GM21447 (cell line): ENCODE measurements at regions not wholly inside any gene's neighbourhood (a gene's known extent, or its start where the extent isn't known, plus 50 kb on each side); places are given as distances from the start of the nearest gene placed in this dataset.
"Not testable (repeated sequence)": the region's sequence is repeated elsewhere in the genome, so short reads cannot be mapped to it uniquely, and the experiment has no call there.

Experiments
- ATAC-seq: cut with Tn5 transposase; IDR thresholded peaks from one replicate; pipeline ENCODE4 v1.9.1; 2021; ENCODE audit not compliant: unreplicated experiment

- no peak for ATAC-seq
Measured at GRCh38 chr7:131865911-131866310, 309.5 kb upstream of the PODXL start.

GRCh38 chr7:131861620-131862346, 305.4 kb upstream of the PODXL start:
- no peak for ATAC-seq

DNA sequence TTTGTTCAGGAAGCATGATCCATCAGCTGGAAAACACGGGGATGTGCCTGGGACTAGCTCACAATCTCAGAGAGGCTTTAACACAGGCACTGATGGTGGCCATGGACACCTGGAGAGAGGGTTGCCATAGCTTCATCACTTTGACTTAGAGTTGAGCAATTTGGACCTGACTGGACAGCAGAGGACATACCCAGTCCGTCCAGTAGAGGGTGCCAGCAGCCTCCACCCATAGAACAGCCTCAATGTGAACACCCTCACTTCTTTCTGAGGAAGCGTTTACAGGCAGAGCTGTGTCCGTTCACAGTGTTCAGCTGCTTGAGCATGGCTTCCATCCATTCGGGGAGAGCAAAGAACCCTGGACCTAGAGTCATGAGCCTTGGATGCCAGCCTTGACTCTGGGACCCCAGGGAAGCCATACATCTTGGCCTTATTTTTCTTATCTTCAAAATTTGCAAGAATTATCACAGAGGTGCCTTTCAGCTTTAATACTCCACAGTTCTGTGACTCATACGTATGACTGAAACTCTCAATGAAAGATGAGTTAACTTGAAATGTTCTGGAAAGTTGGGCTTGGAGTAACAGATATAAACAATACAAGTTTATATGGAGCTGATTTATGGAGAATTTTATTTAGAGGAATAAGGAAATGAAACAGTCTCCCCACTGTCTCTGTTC, 302.9 kb upstream of the PODXL start:
- ATAC-seq = peak; percentile 55

DNA sequence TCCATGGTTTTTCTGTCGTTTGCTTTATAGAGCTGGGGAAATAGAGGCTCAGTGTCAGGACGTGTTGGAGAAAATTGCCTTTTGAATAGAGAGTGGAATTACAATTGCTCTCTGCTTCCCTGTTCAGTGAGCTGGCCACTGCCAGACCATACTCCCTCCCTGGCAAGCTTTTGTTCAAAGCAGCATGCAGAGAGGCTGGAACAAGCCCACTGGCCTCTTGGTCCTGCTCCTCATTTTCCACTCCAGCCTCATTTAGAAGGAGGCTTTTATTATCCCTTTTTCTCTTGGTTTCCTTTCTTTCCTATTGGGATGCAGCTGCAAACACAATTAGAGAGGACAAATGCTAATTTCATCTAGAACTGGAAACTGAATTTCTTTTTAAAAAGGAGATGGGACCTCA, 302.2 kb upstream of the PODXL start:
- ATAC-seq = no peak

GRCh38 chr7:131849472-131849871, 293.0 kb upstream of the PODXL start:
- no peak for ATAC-seq

DNA sequence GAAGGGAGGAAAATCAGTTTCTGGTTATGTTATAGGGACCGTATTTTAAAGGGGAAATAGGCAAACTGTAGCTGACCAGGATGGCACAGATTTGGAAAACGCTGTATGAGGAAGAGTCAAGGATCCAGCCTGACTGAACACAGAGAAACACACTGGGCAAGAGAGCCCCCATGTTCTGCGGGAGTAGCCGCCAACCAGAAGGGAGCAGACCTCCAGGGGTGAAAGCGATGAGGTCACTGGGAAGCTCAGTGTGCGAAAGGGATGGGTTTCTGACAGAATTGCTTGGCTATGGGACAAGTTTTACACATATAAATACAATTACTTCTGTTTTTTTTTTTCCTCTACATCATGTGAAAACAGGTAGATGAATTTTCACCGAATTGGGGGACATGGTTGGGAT, 291.6 kb upstream of the PODXL start:
- no peak for ATAC-seq

DNA sequence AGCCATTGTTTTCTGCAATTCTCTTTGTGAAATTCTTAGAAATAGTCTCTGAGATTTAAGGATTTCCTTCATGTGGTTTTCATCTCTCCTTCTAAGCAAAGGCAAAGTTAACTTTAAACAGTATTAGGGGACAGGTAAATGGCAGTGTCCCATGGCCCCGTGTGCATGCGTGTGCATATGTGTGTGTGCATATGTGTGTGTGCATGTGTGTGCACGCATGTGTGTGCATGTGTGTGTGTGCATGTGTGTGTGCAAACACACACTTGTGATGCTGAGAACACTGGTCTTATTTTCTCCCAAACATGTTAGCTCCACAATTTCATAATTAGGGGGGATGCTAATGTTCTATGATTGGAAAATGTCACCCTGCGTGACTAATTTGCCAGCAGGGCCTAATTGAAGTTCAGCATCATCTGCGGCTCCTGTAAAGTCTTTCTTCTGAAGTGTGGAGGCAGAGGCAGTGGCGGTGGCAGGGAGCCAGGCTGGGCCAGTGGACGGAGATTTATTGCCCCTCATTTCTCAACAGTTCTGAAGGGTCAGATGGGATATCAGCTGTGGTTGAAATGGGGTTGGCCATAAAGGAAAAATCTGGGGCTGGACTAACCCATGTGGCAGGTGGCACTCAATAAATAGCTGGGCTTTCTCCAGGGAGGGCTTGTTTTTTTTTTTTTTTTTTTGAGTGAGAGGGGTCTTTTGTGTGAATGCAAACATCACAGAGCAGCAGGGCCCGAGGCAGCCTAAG, 289.3 kb upstream of the PODXL start:
- ATAC-seq = no peak

DNA sequence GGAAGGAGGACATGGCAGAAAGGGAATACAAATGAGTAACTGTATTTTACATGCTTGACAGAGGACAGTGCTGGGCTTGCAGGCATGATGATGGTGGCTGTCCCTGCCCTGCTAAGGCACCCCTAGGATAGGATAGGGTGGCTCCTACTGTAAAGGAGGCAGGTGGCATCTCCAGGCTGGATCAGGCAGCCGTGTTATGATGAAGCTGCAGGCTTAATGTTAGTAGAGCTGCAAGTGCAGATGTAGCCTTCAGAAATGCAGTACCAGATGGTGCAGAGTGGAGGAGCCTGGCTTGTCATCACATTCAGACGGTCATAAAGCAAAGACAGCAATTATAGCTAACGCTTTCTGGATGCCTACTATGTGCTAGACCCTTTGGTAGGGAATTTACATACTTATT, 287.9 kb upstream of the PODXL start:
- ATAC-seq = no peak

DNA sequence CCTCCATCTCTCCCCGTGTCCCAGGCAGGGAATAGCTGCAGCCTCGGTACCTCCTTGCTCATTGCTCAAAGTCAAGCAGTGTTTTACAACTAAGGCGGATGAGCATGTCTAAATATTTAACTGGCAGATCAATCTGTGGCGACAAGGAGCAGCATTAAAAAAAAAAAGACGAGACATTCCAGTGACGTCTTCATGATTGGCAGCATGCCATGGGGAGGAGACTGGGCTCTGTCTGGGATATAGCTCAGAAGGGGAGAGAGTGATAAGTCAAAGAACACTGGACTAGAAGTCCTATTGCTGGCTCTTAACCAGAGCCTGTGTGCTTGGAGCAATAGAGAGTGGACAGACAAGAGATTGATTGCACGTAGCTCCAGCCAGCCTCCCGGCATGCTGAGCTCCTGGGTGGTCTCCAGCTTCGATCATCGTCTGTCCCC, 287.5 kb upstream of the PODXL start:
- ATAC-seq = no peak

- no peak for ATAC-seq
Measured at GRCh38 chr7:131839967-131840690, 283.7 kb upstream of the PODXL start.

DNA sequence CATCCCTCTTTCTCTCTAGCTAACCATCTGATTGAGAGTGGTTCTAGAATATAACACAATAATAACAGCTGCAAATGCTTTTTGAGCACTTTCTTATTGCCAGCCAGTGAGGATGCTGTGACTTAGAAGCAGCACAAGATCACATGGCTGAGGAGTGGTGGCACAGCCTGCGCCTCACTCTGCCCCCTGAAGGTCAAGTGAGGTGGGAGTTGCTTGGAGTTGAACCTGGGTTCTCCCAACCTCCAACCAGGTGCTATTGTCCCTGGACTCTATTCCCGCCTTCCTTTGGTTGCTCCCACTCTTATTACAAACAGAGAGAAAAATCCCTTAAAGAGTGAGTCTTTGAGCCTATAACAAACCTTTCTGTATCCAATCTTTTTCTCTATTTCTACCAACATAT, 280.3 kb upstream of the PODXL start:
- ATAC-seq = no peak

DNA sequence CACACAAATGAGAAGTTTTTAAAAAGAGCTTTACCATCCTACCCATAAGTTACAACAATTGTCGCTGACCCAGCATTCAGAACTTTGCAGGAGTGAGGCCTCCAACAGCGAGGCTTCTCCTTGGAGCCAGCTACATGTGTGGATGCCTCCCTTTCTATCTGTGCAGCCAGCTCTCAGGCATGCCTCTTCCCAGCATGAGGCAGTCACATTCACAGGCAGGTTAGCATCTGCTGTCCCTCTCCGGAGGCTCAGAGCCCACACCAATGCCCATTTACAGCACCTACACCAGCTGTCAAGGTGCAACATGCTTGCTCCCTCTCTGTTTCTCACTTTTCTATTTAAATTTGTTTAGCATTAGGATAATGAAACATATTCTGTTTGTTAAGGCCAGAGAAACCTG, 278.7 kb upstream of the PODXL start:
- ATAC-seq = no peak

DNA sequence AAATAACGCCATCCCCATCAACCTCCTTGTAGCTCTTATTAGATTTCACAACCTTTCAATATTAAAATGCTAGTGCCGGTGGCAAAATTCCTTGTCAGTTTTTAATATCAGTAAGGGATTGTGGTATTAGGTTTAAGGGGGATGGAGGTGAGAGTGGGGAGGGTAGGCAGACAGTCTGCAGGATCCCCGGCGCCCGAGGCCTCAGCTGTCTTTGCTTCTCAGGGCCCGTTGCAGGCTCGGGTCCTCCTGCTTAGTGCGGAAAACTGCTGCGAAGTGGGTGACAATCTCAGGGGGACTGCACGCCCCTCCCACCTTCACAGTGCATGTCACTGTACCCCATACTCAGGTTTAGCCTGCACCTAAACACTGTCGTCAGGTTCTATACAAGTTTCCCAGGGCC, 274.3 kb upstream of the PODXL start:
- no peak for ATAC-seq

- ATAC-seq = no peak
Measured at GRCh38 chr7:131829947-131830558, 273.6 kb upstream of the PODXL start.

DNA sequence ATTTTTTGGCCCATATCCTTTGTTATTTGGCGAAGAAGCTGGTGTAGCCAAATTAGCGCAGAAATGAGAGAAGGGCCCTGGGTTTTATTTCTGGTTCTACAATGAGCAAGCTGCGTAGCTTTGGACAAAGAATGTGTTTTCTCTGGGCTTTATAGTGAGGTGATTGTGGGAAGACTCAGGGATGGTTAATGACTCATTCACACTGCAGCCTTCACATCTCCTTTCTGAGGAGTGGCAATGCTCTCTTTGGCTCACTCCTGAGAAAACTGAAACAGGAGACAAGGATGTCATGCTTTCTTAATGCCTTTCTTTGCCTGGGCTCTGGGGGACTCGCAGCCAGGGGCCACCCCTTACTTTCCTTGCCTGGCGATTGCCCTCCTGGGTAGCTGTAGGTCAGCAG, 271.0 kb upstream of the PODXL start:
- no peak for ATAC-seq

DNA sequence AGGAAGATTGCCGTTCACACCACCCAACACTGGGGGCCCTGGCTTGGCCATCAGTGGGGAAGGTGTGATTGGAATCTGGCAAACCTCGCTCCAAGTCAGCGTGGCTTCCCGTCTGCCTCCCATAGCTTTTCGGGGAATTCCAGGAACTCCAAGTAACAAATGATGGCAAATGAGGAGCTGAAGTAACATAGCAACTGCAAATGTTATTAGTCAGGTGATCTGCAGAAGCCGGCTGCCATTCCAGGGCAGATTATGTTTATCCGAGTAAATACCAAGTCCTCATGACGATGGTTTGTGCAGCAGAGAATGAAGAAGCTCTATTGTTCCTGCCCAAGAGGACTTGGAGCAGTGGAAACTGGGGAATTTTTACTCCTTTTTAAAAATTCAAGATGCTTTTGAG, 270.5 kb upstream of the PODXL start:
- no peak for ATAC-seq

DNA sequence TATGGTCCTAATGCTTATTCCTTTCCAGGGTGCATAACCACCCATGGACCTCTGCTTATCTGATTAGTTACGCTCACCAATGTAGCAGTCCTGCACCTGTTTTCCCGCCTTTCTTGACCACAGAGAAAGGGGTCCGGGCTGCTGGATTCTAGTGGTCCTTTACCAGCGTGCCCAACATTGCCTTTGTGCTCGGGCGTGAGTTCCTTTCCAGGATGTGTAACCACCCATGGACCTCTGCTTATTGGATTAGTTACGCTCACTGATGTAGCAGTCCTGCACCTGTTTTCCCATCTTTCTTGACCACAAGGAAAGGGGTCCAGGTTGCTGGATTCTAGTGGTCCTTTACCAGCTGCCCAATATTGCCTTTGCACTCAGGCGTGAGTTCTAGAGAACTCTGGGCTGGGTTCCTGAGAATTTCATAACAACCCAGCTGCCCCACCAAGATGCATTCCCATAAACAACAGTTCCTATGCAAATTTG, 267.6 kb upstream of the PODXL start:
- not testable (repeated sequence) for ATAC-seq

DNA sequence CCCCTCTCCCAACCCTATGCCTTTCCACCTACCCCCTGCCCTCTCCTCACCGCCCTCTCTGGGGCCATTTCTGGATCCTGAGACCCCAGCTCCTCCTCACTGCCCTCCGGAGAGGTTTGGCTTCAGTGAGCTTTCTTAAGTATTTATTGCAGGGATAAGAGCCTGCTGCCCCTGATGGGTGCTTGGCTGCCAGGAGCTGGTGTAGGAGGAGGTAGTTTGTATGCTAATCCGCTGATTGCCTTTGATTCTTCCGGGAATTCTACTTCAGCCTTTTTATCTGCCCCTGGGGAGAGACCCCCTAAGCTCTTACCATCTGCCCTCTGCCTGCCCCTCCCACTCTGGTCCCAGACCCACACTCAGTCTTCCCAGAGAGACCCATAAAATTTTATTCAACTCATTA, 263.5 kb upstream of the PODXL start:
- no peak for ATAC-seq

GRCh38 chr7:131816391-131817007, 260.1 kb upstream of the PODXL start:
- ATAC-seq = no peak

- ATAC-seq = no peak
Measured at GRCh38 chr7:131808736-131809135, 252.3 kb upstream of the PODXL start.
